Psoas muscle (tissue), 7 donors: ENCODE measurements at regions not wholly inside any gene's neighbourhood (a gene's known extent, or its start where the extent isn't known, plus 50 kb on each side); places are given as distances from the start of the nearest gene placed in this dataset.

Experiments
- ATAC-seq, 4 donors: fragments of 200-7000 bp; cut with Tn5 transposase; one replicate each; pipeline ENCODE4 v1.9.1; 2020; ENCODE audit warnings: moderate library complexity in 3 of 4, mild to moderate bottlenecking in 2 of 4
- DNase-seq, 2 donors: peaks; one replicate each; pipeline ENCODE4 v3.0.0-alpha.2; 2020
- H3K27ac ChIP-seq: fragments of 200-600 bp; one replicate; pipeline ENCODE4 v1.8.0; 2022
- H3K27me3 ChIP-seq, 3 donors: fragments of 200-600 bp in 1 of 3; one replicate each; pipeline versions ENCODE4 v1.6.1 to v1.8.0; 2013 to 2022; ENCODE audit warnings: low read length in 2 of 3, mild to moderate bottlenecking in 2 of 3, moderate library complexity in 1 of 3; ENCODE audit not compliant: insufficient read depth in 3 of 3
- H3K36me3 ChIP-seq, 2 donors: fragments of 200-600 bp in 1 of 2; one replicate each; pipeline versions ENCODE4 v1.6.1 to v1.8.0; 2013 to 2022; ENCODE audit warnings: low read depth in 1 of 2, mild to moderate bottlenecking in 1 of 2, moderate library complexity in 1 of 2; ENCODE audit not compliant: insufficient read depth in 1 of 2
- H3K4me1 ChIP-seq: fragments of 200-600 bp; one replicate; pipeline ENCODE4 v1.8.0; 2022
- H3K4me3 ChIP-seq: fragments of 200-600 bp; one replicate; pipeline ENCODE4 v1.8.0; 2022; ENCODE audit warnings: mild to moderate bottlenecking
- H3K9me3 ChIP-seq: fragments of 200-600 bp; one replicate; pipeline ENCODE4 v1.8.0; 2022
- CTCF ChIP-seq: fragments of 200-600 bp; IDR thresholded peaks from one replicate; pipeline ENCODE4 v1.8.0; 2022; ENCODE audit warnings: antibody characterized with exemption
- WGBS, 3 donors: extraction: QIAGEN DNeasy Blood & Tissue Kit; methylation state at CpG; one replicate each; pipeline versions ENCODE4 v1.1.6 to v1.1.7; 2013; 5-methylcytosine and 5-hydroxymethylcytosine counted together
- intact Hi-C, 2 donors: fragments of 100-400 bp; cut with DNase I; formaldehyde crosslinking; loops; one replicate each; pipeline versions ENCODE4 v1.11.0 to v1.14.2; 2022
- donor health status: healthy with polysubstance abuse.
- donor health status: DM: no; HTN: no; CAD: no; lungs with moderate emphysema.
- donor health status: Bipolar disorder and iron deficiency.
- donor health status: healthy.
- donor health status: DM: yes; HTN: yes; CAD: no.
- donor health status: DM: no; HTN: no; CAD: no.
- donor health status: DM: yes; HTN: yes; CAD: no.

GRCh38 chr2:120496235-120496634 lies 150.3 kb downstream of the INHBB start:
- no peak overlapping the region for H3K4me3 ChIP-seq
- no peaks in the 10 kb centered on the region for H3K9me3 ChIP-seq
- H3K27me3 ChIP-seq, result no peaks in the 10 kb centered on the region
- no peak for ATAC-seq
- H3K27ac ChIP-seq, result no peak overlapping the region
- no peak for DNase-seq
- intact Hi-C loops, result no loop called here
- no peaks in the 10 kb centered on the region for H3K4me1 ChIP-seq
- 84 to 94% (median 89%) methylated on average over 7 of the region's 7 CpGs for WGBS, 3 donors
- TF ChIP-seq CTCF, result no peak
- H3K36me3 ChIP-seq, result no peaks in the 10 kb centered on the region

DNA sequence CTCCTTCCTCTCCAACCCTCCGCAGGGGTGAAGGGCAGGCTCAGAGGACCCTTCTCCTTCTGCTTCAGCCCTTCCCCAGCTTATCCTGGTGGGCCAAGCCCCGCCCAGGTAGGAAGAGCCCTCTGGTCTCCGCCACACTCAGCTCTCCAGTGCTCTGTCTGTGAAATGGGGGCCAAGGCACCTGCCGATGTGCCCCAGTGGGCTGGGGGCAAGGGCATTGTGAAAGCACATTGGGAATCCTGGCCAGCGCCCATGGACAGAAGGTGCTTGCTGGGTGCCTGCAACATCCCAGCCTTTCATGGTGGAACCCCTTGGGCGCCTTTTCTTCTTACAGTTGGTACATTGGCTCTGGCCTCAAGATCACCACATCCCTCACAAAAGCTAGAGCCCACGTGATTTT lies 150.8 kb downstream of the INHBB start:
- intact Hi-C loops, result no loop called here
- WGBS, 3 donors, result 80 to 83% (median 83%) methylated on average over 7 of the region's 7 CpGs
- DNase-seq (no peak), ATAC-seq (no peak)
- H3K4me1 ChIP-seq, result no peaks in the 10 kb centered on the region
- no peaks in the 10 kb centered on the region for H3K27me3 ChIP-seq
- no peak overlapping the region for H3K4me3 ChIP-seq
- TF ChIP-seq CTCF, result no peak
- no peaks in the 10 kb centered on the region for H3K9me3 ChIP-seq
- no peaks in the 10 kb centered on the region for H3K36me3 ChIP-seq
- no peak overlapping the region for H3K27ac ChIP-seq

DNA sequence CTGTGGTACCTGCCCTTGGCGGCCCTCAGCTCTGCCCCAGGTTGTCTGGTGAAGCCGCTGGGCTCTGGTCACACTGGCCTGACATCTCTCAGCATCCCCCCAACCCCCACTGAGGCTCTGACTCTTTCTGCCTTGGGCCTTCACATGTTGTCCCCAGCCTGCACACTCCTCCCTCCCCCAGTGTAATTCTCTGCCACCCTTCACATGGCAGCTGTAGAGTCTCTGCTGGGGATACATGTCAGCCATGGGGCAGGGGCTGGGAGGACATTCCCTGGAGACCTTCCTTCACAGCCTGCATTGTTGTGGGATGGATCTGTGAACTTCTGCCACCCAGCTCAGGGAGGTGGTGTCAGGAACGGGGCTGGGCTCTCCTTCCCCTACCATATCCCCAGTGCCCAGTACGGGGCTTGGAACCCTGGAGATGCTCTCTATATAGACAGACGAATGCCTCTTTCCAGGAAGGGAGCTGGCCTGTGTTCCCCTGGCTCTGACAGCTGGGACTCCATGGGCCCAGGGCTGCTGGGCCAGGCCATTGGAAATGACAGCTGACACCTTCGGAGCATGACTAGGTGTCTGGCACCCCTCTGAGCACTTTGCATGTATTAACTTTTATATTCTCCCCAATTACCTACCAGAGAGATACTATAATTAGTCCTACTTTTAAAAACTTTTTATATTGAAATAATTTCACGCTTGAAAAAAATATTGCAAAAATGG lies 151.5 kb downstream of the INHBB start:
- whole genome bisulfite sequencing, 3 donors, result 53 to 65% (median 55%) methylated on average over 7 of the region's 7 CpGs
- Histone ChIP-seq H3K4me3 (no peak overlapping the region), H3K4me1 (no peaks in the 10 kb centered on the region), H3K9me3 (no peaks in the 10 kb centered on the region), H3K36me3 (no peaks in the 10 kb centered on the region), H3K27me3 (no peaks in the 10 kb centered on the region), H3K27ac (no peak overlapping the region)
- peak in 3 of 4 donors; percentile 69 to 82 (median 75) for ATAC-seq
- DNase-seq, result no peak
- intact Hi-C loops, result no loop called here
- no peak for TF ChIP-seq CTCF

- no peak for DNase-seq
- H3K4me3 ChIP-seq, result no peak overlapping the region
- no peaks in the 10 kb centered on the region for H3K9me3 ChIP-seq
- H3K27me3 ChIP-seq, result no peaks in the 10 kb centered on the region
- intact Hi-C loops, result no loop called here
- no peak overlapping the region for H3K27ac ChIP-seq
- H3K36me3 ChIP-seq, result no peaks in the 10 kb centered on the region
- no peak for ATAC-seq
- WGBS, 3 donors, result 94 to 100% (median 98%) methylated on average over 3 of the region's 3 CpGs
- no peaks in the 10 kb centered on the region for H3K4me1 ChIP-seq
- no peak for TF ChIP-seq CTCF
These were observed 152.2 kb downstream of the INHBB start for GRCh38 chr2:120498121-120498520.
